Mesothelial cell of epicardium (in vitro differentiated cells): ENCODE measurements at regions not wholly inside any gene's neighbourhood (a gene's known extent, or its start where the extent isn't known, plus 50 kb on each side); places are given as distances from the start of the nearest gene placed in this dataset.

ENCODE experiments used
- DNase-seq, 2 experiments: peaks; one replicate each; pipeline ENCODE4 v3.0.0; 2021; ENCODE audit warnings: low spot score in 2 of 2; ENCODE audit not compliant: unreplicated experiment in 2 of 2
- H3K27ac Mint-ChIP-seq: 2 replicates; pipeline ENCODE4 v1.8.0; 2021; ENCODE audit warnings: mixed read lengths
- H3K27me3 Mint-ChIP-seq: 2 replicates; pipeline ENCODE4 v1.8.0; 2021; ENCODE audit warnings: low read depth, mixed read lengths
- H3K36me3 Mint-ChIP-seq: 2 replicates; pipeline ENCODE4 v1.8.0; 2021; ENCODE audit warnings: mixed read lengths
- H3K4me1 Mint-ChIP-seq: 2 replicates; pipeline ENCODE4 v1.8.0; 2021; ENCODE audit warnings: mixed read lengths
- H3K4me3 Mint-ChIP-seq: 2 replicates; pipeline ENCODE4 v1.8.0; 2021; ENCODE audit warnings: mild to moderate bottlenecking, moderate library complexity, mixed read lengths
- H3K9me3 Mint-ChIP-seq: 2 replicates; pipeline ENCODE4 v1.8.0; 2021; ENCODE audit warnings: mixed read lengths
- TF ChIP-seq, protein P1 (sequence below): fragments of 200-600 bp; sonication (generic); IDR thresholded peaks from one replicate; pipeline ENCODE4 v1.5.0; 2021; ENCODE audit warnings: antibody characterized with exemption; ENCODE audit not compliant: unreplicated experiment

DNA sequence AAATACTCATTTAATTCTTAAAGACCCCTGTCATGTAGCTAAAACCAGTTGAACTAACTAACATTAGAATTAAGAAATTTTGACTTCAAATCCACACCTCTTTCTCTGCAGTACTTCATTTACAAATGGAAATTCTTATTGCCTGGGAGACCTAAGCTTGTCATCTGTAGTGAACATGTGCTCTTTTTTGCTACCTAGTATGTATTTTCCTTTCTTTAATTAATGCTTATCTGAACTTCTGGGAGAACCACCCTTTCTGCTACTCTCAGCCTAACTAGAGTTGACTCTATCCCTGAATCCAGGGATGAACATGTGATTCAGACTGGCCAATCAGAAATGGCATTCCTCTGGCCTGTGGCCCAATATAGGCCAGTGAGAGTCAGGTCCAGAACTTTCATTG, 75.9 kb upstream of the A1CF start:
- no peak for DNase-seq
- Mint-ChIP-seq H3K27ac (no peak overlapping the region), H3K36me3 (no peaks in the 10 kb centered on the region), H3K9me3 (peaks cover 1% of the 10 kb centered on the region), H3K4me1 (no peaks in the 10 kb centered on the region), H3K4me3 (no peak overlapping the region), H3K27me3 (peaks cover 3% of the 10 kb centered on the region)
- TF ChIP-seq, protein P1, sequence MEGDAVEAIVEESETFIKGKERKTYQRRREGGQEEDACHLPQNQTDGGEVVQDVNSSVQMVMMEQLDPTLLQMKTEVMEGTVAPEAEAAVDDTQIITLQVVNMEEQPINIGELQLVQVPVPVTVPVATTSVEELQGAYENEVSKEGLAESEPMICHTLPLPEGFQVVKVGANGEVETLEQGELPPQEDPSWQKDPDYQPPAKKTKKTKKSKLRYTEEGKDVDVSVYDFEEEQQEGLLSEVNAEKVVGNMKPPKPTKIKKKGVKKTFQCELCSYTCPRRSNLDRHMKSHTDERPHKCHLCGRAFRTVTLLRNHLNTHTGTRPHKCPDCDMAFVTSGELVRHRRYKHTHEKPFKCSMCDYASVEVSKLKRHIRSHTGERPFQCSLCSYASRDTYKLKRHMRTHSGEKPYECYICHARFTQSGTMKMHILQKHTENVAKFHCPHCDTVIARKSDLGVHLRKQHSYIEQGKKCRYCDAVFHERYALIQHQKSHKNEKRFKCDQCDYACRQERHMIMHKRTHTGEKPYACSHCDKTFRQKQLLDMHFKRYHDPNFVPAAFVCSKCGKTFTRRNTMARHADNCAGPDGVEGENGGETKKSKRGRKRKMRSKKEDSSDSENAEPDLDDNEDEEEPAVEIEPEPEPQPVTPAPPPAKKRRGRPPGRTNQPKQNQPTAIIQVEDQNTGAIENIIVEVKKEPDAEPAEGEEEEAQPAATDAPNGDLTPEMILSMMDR: no peak

DNA sequence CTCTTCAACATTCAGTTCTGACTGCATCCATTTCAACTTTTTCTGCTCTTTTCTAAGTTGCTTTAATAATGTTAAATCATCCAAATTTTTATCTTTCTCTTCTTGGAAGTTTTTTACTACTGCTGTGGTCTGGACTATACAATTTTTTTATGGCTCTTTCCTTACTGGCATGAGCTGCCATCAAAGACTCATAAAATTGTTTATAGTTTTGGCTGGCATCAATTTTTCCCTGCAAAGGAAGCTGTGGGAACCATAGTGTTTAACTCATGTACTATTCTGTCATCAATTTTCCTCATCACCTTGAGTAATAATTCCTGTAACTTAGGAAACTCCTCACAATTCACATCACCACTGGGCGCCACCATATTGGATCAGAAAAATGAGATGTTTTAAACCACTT, 77.6 kb upstream of the A1CF start:
- TF ChIP-seq, protein P1: no peak
- H3K9me3 Mint-ChIP-seq: peaks cover 3% of the 10 kb centered on the region
- no peak for DNase-seq
- H3K4me1 Mint-ChIP-seq: no peaks in the 10 kb centered on the region
- H3K27ac Mint-ChIP-seq: no peak overlapping the region
- peaks cover 5% of the 10 kb centered on the region for H3K27me3 Mint-ChIP-seq
- no peak overlapping the region for H3K4me3 Mint-ChIP-seq
- H3K36me3 Mint-ChIP-seq: no peaks in the 10 kb centered on the region

DNA sequence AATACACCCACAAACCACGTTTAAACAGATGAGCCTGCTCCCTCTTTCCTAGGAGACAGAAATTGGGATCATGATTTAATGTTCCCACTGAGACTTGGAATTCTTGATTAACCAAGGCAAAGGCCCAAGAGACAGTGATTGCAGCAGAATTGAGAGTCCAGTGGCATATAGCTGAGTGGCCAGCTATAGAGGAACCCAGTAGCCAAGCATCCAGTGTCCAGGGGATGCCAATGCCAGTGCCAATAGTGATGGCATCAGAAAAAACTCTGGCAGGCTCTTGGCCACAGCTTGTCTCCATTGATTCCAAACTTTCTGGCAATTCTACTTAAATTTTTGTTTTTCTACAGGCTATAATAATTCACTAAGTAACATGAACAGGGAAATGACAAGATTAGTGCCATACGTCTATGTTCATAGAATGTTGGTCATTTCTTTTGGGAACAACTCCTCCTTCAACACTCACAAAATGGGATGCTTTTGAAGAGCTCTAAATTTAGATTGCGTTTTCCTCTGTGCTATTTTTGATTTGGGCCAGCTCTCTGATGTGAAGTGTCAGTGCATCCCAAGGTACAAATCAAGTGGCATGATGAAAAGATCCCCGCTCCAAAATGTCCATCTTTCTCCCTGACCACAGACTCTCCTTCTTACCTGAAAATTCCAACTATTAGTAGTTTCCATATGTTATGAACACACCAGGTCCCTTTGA, 83.1 kb upstream of the A1CF start:
- peaks cover 3% of the 10 kb centered on the region for H3K9me3 Mint-ChIP-seq
- no peak overlapping the region for H3K4me3 Mint-ChIP-seq
- TF ChIP-seq, protein P1: no peak
- no peaks in the 10 kb centered on the region for H3K4me1 Mint-ChIP-seq
- DNase-seq: no peak
- no peaks in the 10 kb centered on the region for H3K36me3 Mint-ChIP-seq
- H3K27me3 Mint-ChIP-seq: peaks cover 25% of the 10 kb centered on the region
- no peak overlapping the region for H3K27ac Mint-ChIP-seq

DNA sequence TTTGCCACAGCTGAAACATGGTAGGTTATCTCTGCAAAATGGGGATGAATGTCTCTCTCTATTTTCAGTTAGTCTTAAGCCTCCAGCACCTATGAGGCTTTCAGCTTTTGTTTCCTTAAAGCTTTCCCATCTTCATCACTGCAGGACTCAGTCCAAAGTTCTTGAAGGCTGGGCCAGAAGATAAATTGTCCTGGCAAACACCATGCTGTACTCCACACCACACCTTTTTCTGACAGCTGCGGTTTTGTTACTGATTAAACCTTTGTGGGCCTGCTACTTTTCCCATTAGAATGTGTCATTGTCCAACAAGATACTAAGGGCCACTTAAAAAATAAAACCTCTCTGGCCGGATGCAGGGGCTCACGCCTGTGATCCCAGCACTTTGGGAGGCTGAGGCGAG, 87.2 kb upstream of the A1CF start:
- DNase-seq: no peak
- no peak overlapping the region for H3K27ac Mint-ChIP-seq
- no peaks in the 10 kb centered on the region for H3K36me3 Mint-ChIP-seq
- TF ChIP-seq, protein P1: no peak
- H3K4me3 Mint-ChIP-seq: no peak overlapping the region
- H3K4me1 Mint-ChIP-seq: no peaks in the 10 kb centered on the region
- peaks cover 22% of the 10 kb centered on the region for H3K27me3 Mint-ChIP-seq
- H3K9me3 Mint-ChIP-seq: no peaks in the 10 kb centered on the region

DNA sequence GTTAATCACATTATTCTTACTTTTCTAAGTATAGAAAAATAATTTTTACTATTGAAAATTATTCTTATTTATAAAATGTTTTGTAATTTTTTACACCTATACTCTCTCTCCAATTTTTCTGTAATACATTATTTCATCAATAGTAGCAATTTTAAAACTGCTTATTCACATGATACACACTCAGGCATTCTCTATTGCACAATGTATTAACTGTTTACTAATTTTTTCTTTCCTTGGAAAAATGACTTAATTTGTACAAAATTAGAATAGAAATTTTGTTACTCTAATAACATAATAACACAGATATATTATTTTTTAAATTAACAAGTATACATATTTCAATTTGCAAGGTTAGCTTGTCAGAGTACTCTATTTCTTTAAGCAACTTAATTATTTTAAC, 92.9 kb upstream of the PRKG1 start:
- no peak overlapping the region for H3K4me3 Mint-ChIP-seq
- no peaks in the 10 kb centered on the region for H3K36me3 Mint-ChIP-seq
- no peaks in the 10 kb centered on the region for H3K9me3 Mint-ChIP-seq
- no peak overlapping the region for H3K27ac Mint-ChIP-seq
- no peaks in the 10 kb centered on the region for H3K4me1 Mint-ChIP-seq
- TF ChIP-seq, protein P1: no peak
- DNase-seq: no peak
- peaks cover 25% of the 10 kb centered on the region for H3K27me3 Mint-ChIP-seq

GRCh38 chr10:50981904-50982303, 92.4 kb upstream of the PRKG1 start:
- Mint-ChIP-seq H3K36me3 (no peaks in the 10 kb centered on the region), H3K27ac (no peak overlapping the region), H3K27me3 (peaks cover 25% of the 10 kb centered on the region), H3K9me3 (no peaks in the 10 kb centered on the region), H3K4me3 (no peak overlapping the region), H3K4me1 (no peaks in the 10 kb centered on the region)
- TF ChIP-seq, protein P1: no peak
- DNase-seq: no peak
